NCI-H2029 treated with DMSO at 0.1 percent for 48 hours (cell line): ENCODE measurements at regions not wholly inside any gene's neighbourhood (a gene's known extent, or its start where the extent isn't known, plus 50 kb on each side); places are given as distances from the start of the nearest gene placed in this dataset.

Source experiments
- DNase-seq: peaks from one replicate; lab custom pipeline; 2025; lab: John Stamatoyannopoulos, UW

GRCh38 chrX:7272346-7272745 lies 124.4 kb upstream of the PUDP start:
- DNase-seq, result no peak

DNA sequence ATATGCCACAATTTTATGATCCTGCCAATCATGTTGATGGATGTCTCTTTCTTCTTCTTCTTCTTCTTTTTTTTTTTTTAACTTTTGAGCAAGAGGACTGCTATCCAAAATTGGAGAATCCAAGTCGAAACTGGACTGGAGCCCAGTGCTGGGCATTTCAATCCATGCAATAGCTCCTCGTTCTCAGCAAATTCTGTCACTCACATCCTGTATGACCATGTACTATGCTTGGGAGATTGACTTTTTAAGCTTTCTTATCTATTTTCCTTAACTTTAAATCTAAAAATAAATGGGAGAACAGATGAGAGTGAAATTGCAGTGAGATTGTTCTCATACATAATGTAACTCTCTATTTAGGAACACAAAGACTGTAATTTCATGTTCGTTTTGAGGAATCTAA lies 123.0 kb upstream of the PUDP start:
- no peak for DNase-seq

- no peak for DNase-seq
Measured at GRCh38 chrX:7269991-7270390, 122.0 kb upstream of the PUDP start.

DNA sequence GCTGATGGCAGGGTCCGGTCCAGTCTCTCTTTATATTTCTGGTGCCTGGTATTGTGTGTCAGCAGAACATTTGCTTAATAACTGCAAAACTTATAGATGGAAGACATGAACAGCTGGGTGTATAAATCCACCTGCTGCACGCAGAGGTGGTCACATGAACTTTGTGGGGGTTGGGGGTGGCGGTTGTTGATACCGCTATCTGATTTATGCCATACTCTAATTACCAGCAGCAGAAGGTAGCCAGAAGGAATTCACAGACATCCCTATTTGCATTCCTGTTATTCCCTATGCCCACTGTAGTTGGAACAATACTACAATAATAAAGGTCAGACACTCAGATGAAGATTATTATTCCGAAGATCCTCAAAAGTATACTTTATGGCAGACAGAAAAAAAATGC lies 121.6 kb upstream of the PUDP start:
- no peak for DNase-seq

- no peak for DNase-seq
Measured at GRCh38 chrX:7266288-7266687, 118.3 kb upstream of the PUDP start.

DNA sequence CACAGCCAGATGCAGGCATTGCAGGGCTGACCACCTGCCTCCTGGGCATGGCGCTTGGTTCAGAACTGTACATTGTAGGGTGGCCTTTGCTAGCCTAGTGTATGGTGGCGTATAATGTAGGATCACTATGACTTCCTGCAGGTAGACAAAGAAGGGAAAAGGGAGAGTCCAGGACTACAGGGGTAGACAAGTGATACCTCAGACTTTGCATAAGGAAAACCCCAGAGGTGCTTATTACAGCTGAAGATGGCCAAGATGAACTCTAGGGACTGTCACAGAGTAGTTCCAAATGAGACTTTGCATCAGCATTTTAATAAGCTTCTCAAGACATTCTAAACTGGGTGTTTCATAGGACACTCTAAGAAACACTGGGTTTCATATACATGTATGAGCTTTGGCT lies 116.4 kb upstream of the PUDP start:
- no peak for DNase-seq

DNA sequence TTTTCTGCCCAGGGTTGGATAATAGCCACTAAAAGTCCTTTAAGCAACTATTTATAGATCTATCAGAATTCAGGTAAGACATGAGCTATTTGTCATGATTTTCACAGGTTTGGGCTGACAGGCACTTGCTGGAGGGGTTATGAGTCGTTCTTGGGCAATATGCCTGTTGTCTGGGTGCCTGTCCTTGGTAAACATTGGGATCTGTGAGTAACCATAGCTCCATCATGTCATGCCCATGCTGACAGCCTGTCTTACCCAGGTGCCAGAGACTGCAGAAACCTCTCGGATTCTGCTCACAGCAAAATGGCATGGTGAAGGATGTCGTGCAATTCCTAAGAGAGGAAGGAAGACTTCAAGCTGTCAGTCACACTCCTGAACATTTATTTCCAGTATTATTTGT lies 116.0 kb upstream of the PUDP start:
- no peak for DNase-seq

GRCh38 chrX:7263330-7263729 lies 115.4 kb upstream of the PUDP start:
- DNase-seq, result no peak

- no peak for DNase-seq
Measured at GRCh38 chrX:7262551-7262950, 114.6 kb upstream of the PUDP start.

- no peak for DNase-seq
Measured at GRCh38 chrX:7261672-7262332, 113.8 kb upstream of the PUDP start.

GRCh38 chrX:7254144-7254543 lies 106.2 kb upstream of the PUDP start:
- DNase-seq, result no peak

DNA sequence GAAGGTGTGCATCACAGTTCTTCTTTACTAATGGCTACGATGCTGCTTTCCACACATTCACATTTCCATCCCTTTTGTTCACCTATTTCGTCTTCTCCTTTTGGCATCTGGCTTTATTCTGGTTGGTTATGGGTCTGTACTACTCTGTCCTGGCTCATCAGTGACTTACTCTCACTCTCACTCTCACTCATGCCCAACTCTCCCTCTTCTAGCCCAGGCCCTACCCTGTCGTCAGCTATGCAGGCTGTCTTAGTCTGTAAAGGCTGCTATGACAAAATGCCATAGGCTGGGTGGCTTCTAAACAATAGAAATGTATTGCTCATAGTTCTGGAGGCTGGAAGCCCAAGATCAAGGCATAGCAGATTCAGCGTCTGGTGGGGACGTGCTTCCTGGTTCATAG lies 105.6 kb upstream of the PUDP start:
- DNase-seq, result no peak

DNA sequence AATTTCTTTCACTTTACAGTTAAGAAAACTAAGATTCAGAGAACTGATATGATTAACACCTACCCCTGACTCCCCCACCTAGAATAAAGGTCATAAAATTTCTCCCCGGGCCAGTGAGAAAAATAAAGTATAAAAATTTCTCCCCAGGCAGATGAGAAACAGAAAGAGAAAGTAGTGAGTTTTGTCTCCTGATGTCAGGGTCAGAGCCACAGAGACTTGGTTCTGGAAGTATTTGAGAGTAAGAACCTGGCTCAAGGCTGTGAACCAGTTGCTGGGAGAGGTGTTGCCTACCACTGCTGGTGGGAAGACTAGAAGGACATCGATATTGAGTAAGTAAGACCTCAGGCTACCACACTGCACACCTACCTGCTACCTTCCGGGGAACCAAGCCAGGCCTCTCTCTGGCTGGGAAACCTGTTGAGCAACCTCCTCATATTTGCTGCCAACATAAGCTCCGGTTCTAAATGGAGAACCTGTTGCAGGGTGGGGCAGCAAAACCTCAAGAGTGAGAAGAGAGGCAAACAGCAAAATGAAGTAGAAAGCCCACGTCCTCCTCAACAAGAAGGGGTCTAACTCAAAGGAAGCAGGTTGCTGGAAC lies 104.2 kb upstream of the PUDP start:
- DNase-seq, result peak; percentile 12

DNA sequence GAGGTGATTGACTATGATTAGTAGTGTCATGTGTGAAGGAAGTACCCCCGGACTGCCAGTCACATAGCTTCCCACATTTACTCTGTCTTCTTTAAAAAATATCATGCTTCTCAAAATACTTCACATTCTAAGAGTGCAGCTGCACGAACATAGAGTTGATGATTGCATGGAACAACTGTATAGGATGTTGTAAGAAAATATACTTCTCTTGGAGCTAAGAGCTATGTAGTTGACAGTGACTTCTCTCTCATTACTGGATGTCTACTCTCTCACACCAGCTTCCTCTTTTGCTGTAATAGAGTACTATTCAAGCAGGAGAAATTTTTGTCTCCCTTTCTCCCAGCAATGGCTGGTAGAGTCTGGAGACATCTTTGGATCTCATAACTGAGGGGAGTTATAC lies 99.4 kb upstream of the PUDP start:
- DNase-seq, result no peak

GRCh38 chrX:7244405-7244804 lies 96.5 kb upstream of the PUDP start:
- no peak for DNase-seq

GRCh38 chrX:7242613-7243012 lies 94.7 kb upstream of the PUDP start:
- DNase-seq, result no peak

GRCh38 chrX:7240929-7241328 lies 93.0 kb upstream of the PUDP start:
- DNase-seq, result no peak

DNA sequence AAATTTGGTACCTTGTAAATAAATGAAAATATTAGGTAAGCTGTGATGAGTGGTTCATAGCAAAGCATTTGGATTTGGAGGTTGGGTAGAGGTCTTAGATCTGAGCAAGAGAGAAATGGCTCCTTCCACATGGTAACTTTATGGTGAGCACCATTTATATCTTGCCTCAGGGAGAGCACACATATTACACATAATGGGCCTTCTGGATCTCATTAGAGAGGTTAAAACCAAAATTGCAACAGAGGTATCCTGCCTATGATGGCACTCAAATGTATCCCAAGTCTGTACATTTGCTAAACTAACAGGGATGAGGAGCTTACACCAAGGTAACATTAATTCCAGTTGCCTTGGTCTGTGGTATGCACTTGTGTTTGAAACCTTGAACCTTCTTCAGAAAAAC lies 87.1 kb upstream of the PUDP start:
- DNase-seq, result no peak

DNA sequence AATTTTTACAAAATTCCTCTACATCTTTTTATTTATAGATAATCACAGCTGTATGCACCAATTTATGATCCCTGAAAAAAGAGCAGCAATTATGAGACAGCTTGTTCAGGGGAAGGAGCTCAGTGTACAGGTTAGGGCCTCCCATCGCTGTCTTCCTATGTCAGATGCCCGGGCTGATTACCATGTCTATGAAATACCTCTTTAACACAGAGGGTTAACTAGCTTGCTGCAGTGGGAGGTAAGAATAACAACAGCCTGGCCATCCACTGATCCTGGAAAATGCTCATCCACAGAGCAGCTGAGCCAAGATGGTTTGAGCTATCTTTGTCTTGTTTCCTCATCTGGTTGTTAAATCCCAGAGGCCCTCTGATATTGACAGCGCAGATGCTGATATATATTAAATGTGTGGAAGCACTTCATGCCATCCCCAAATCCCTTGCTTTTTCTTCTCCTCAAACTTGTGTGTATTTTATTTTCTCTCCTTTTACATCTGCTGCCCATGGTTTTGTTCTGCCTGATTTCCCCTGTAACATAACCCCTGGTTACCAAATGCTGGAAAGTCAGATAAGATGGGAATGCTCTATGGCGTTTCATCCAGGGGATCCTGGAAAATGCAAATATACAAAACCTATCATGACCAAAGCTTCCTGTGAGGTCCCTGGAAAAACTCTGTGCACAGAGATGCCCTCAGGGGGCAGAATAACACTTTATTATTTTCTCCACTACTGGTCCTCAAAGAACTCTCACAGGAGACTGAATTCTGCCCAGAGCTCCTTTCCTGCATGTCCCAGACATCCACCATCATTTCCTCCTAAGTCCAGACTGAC lies 85.8 kb upstream of the PUDP start:
- DNase-seq, result no peak

- DNase-seq, result no peak
Measured at GRCh38 chrX:7228226-7228625, 80.3 kb upstream of the PUDP start.

DNA sequence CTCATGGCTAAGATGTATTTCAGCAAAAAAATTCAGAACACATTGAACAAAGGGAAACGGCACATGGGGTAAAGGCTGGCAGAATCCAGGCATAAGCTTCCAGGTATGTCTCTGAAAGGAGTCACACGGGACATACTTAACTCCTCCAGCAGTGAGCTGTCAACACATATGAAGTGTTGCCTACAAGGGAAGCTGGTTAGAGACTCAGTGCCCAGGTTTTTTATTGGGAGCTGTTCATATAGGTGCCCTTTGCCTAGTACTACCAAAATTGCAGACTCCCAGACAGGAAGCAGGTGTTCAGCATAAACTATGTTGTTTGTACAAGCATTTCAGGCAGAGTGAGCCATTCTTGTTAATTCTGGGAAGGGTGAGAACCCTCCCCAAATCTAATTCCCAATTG lies 77.4 kb upstream of the PUDP start:
- DNase-seq, result peak; percentile 11

DNA sequence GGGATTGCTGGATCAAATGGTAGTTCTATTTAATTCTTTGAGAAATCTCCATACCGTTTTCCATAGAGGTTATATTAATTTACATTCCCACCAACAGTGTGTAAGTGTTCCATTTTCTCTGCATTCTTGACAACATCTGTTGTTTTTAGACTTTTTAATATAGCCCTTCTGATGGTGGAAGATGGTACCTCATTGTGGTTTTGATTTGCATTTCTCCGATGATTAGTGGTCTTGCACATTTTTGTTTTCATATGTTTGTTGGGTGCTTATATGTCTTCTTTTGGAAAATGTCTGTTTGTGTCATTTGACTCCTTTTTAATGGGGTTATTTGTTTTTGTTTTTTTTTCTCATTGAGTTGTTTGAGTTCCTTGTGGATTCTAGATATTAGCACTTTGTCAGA lies 75.3 kb upstream of the PUDP start:
- no peak for DNase-seq

GRCh38 chrX:7220121-7220520 lies 72.2 kb upstream of the PUDP start:
- no peak for DNase-seq
